GM10266 (cell line): ENCODE measurements at regions not wholly inside any gene's neighbourhood (a gene's known extent, or its start where the extent isn't known, plus 50 kb on each side); places are given as distances from the start of the nearest gene placed in this dataset.

ENCODE experiments used
- DNase-seq: peaks from one replicate; pipeline ENCODE4 v3.0.0; 2012; ENCODE audit errors: extremely low spot score
- TF ChIP-seq, protein P1 (sequence below): IDR thresholded peaks from 2 replicates; pipeline ENCODE4 v1.5.1; 2012; ENCODE audit warnings: mild to moderate bottlenecking, low read depth; ENCODE audit not compliant: control insufficient read depth, insufficient read depth; ENCODE audit errors: missing control alignments

DNA sequence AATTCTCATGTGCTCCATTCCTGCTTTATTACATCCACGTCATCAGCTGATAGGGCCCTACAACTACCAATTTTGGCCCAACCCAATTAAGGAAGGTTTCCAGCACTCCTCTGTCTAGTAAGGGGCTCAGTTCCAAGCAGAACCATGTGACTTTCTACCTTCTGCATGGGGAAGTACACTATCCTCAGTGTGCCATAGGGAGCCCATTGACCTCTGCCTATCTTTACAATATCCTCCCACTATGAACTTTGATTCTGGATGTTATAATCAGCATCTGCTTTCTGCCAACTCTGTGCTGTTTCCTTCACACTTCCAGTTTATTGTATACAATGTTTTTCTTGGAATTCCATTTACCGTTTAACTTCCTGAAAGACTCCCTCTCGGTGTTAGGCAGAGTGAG is 53.9 kb upstream of the GCFC2 start:
- TF ChIP-seq, protein P1, sequence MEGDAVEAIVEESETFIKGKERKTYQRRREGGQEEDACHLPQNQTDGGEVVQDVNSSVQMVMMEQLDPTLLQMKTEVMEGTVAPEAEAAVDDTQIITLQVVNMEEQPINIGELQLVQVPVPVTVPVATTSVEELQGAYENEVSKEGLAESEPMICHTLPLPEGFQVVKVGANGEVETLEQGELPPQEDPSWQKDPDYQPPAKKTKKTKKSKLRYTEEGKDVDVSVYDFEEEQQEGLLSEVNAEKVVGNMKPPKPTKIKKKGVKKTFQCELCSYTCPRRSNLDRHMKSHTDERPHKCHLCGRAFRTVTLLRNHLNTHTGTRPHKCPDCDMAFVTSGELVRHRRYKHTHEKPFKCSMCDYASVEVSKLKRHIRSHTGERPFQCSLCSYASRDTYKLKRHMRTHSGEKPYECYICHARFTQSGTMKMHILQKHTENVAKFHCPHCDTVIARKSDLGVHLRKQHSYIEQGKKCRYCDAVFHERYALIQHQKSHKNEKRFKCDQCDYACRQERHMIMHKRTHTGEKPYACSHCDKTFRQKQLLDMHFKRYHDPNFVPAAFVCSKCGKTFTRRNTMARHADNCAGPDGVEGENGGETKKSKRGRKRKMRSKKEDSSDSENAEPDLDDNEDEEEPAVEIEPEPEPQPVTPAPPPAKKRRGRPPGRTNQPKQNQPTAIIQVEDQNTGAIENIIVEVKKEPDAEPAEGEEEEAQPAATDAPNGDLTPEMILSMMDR = no peak
- no peak for DNase-seq
